ENCODE measurements at regions not wholly inside any gene's neighbourhood (a gene's known extent, or its start where the extent isn't known, plus 50 kb on each side); places are given as distances from the start of the nearest gene placed in this dataset.

GRCh38 chr2:196468394-196468793 is 171.1 kb upstream of the CCDC150 start:
- Histone ChIP-seq H3K4me3 (replicated peaks in 1 of 3; ENCODE audit: low read depth in 2 of 3, low read length in 3 of 3) (no peak overlapping the region), H3K27ac (ENCODE audit: low read depth in 1 of 2, low read length in 2 of 2) (no peak overlapping the region), H4K20me1 (ENCODE audit: insufficient read depth, low read length) (no peaks in the 10 kb centered on the region), H3K27me3 (ENCODE audit: control insufficient read depth in 2 of 2, insufficient read depth in 2 of 2, low read length in 2 of 2) (peaks cover 0 to 3% of the 10 kb centered on the region in 2 donors), H3K4me2 (replicated peaks; ENCODE audit: extremely low read depth, low read length, poor library complexity, severe bottlenecking) (no peak overlapping the region), H3K9me3 (replicated peaks in 1 of 2; ENCODE audit: control insufficient read depth in 1 of 2, insufficient read depth in 1 of 2, low read length in 2 of 2) (no peaks in the 10 kb centered on the region), H3K4me1 (ENCODE audit: control insufficient read depth in 1 of 2, insufficient read depth in 2 of 2, low read length in 2 of 2) (no peaks in the 10 kb centered on the region), H2AFZ (ENCODE audit: insufficient read depth, low read depth, low read length, poor library complexity, severe bottlenecking) (no peak overlapping the region), H3K79me2 (ENCODE audit: insufficient read depth, low read length) (no peaks in the 10 kb centered on the region), H3K9ac (ENCODE audit: insufficient read depth, low read length, poor library complexity, severe bottlenecking) (no peak overlapping the region), H3K36me3 (replicated peaks in 1 of 2; ENCODE audit: control insufficient read depth in 1 of 2, insufficient read depth in 2 of 2, low read length in 2 of 2) (no peaks in the 10 kb centered on the region)
- peaks cover 3 to 10% (median 5%) of the 10 kb centered on the region in 3 donors for H3K27me3 Mint-ChIP-seq (ENCODE audit: low read depth in 3 of 3)
- no peak for TF ChIP-seq CTCF (IDR thresholded peaks at IDR 0.05)
- no peaks in the 10 kb centered on the region for H3K4me1 Mint-ChIP-seq
- H3K27ac Mint-ChIP-seq: no peak overlapping the region
- 80% methylated on average over 1 of the region's 3 CpGs for WGBS (ENCODE audit: insufficient coverage)
- peaks cover 0 to 1% (median 0%) of the 10 kb centered on the region in 7 donors for H3K9me3 Mint-ChIP-seq
- H3K36me3 Mint-ChIP-seq: no peaks in the 10 kb centered on the region
- no peak for DNase-seq
- intact Hi-C loops (cut with micrococcal nuclease): no loop called here
- no peak overlapping the region for H3K4me3 Mint-ChIP-seq

DNA sequence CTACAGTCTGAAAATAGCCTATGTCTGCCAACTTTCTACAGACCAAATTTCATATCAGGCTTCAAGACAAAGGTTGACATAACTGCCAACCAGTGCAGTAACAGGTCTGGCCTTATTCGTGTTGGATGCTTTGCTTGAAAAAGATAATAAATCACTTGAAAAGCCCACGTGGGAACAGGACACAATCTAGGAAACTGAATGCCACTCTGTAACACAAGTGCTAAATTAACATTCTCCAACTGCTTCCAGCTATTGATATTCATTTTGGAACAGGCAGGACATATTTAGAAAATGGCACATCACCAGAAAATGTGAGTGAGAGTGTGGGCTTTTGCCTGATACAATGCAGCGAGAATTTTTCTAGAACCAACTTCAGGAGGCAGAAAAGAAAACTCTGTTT is 165.9 kb upstream of the CCDC150 start:
- Mint-ChIP-seq H3K9me3 (peaks cover 0 to 1% (median 0%) of the 10 kb centered on the region in 7 donors), H3K4me1 (no peaks in the 10 kb centered on the region), H3K36me3 (no peaks in the 10 kb centered on the region), H3K27ac (no peak overlapping the region), H3K27me3 (ENCODE audit: low read depth in 3 of 3) (peaks cover 2 to 9% (median 9%) of the 10 kb centered on the region in 3 donors), H3K4me3 (no peak overlapping the region)
- WGBS (ENCODE audit: insufficient coverage): 14% methylated on average over 1 of the region's 3 CpGs
- Histone ChIP-seq H3K36me3 (replicated peaks in 1 of 2; ENCODE audit: control insufficient read depth in 1 of 2, insufficient read depth in 2 of 2, low read length in 2 of 2) (no peaks in the 10 kb centered on the region), H3K4me3 (replicated peaks in 1 of 3; ENCODE audit: low read depth in 2 of 3, low read length in 3 of 3) (no peak overlapping the region), H3K4me2 (replicated peaks; ENCODE audit: extremely low read depth, low read length, poor library complexity, severe bottlenecking) (no peak overlapping the region), H3K27me3 (ENCODE audit: control insufficient read depth in 2 of 2, insufficient read depth in 2 of 2, low read length in 2 of 2) (peaks cover 0 to 3% of the 10 kb centered on the region in 2 donors), H3K79me2 (ENCODE audit: insufficient read depth, low read length) (no peaks in the 10 kb centered on the region), H4K20me1 (ENCODE audit: insufficient read depth, low read length) (no peaks in the 10 kb centered on the region), H3K9me3 (replicated peaks in 1 of 2; ENCODE audit: control insufficient read depth in 1 of 2, insufficient read depth in 1 of 2, low read length in 2 of 2) (no peaks in the 10 kb centered on the region), H3K4me1 (ENCODE audit: control insufficient read depth in 1 of 2, insufficient read depth in 2 of 2, low read length in 2 of 2) (no peaks in the 10 kb centered on the region), H3K9ac (ENCODE audit: insufficient read depth, low read length, poor library complexity, severe bottlenecking) (no peak overlapping the region), H2AFZ (ENCODE audit: insufficient read depth, low read depth, low read length, poor library complexity, severe bottlenecking) (no peak overlapping the region), H3K27ac (ENCODE audit: low read depth in 1 of 2, low read length in 2 of 2) (no peak overlapping the region)
- no peak for TF ChIP-seq CTCF (IDR thresholded peaks at IDR 0.05)
- DNase-seq: no peak
- intact Hi-C loops (cut with micrococcal nuclease): no loop called here

Data from CD14-positive monocyte (primary cell).